H1 (cell line): ENCODE measurements at regions not wholly inside any gene's neighbourhood (a gene's known extent, or its start where the extent isn't known, plus 50 kb on each side); places are given as distances from the start of the nearest gene placed in this dataset.

Experiments used
- CTCF ChIA-PET: fragments of 300-600 bp; sonication (Branson Sonifier 250); formaldehyde crosslinking; loops from one replicate; lab custom pipeline; 2021; ENCODE audit not compliant: partially characterized antibody; lab: Charles Lee
- POLR2A ChIA-PET: fragments of 300-600 bp; sonication (Branson Sonifier 250); formaldehyde crosslinking; loops from one replicate; lab custom pipeline; 2021; ENCODE audit warnings: inconsistent platforms; ENCODE audit not compliant: partially characterized antibody; lab: Charles Lee
- DNase-seq, 2 experiments: peaks; one replicate each; pipeline versions ENCODE4 v3.0.0 to v3.0.0-alpha.2; 2010 to 2022; ENCODE audit warnings: low spot score in 2 of 2, low read depth in 1 of 2, mixed read lengths in 1 of 2
- FAIRE-seq: peaks from 2 replicates; lab custom pipeline; 2011; peaks lifted over from hg19 to GRCh38; lab: Jason Lieb, UNC
- H2AFZ ChIP-seq: 2 replicates; pipeline ENCODE4 v1.8.1; 2012; ENCODE audit warnings: low read length, inconsistent platforms
- H2AK5ac ChIP-seq: 2 replicates; pipeline ENCODE4 v1.6.1; 2013; ENCODE audit warnings: low read depth, low read length
- H2BK120ac ChIP-seq: replicated peaks from 2 replicates; pipeline ENCODE3; 2013; ENCODE audit warnings: low read depth, low read length, inconsistent platforms
- H2BK12ac ChIP-seq: 2 replicates; pipeline ENCODE4 v1.6.1; 2013; ENCODE audit warnings: low read depth, low read length
- H2BK15ac ChIP-seq: 2 replicates; pipeline ENCODE4 v1.6.1; 2013; ENCODE audit warnings: low read length
- H2BK20ac ChIP-seq: 2 replicates; pipeline ENCODE4 v1.6.1; 2013; ENCODE audit warnings: low read length
- H2BK5ac ChIP-seq: 2 replicates; pipeline ENCODE4 v1.6.1; 2013; ENCODE audit warnings: low read depth, low read length
- H3K14ac ChIP-seq: 2 replicates; pipeline ENCODE4 v1.6.1; 2013; ENCODE audit warnings: inconsistent platforms; ENCODE audit not compliant: insufficient read length
- H3K18ac ChIP-seq: 2 replicates; pipeline ENCODE4 v1.6.1; 2013; ENCODE audit warnings: low read length; ENCODE audit errors: extremely low read depth
- H3K23ac ChIP-seq: 2 replicates; pipeline ENCODE4 v1.6.1; 2013; ENCODE audit warnings: inconsistent platforms; ENCODE audit not compliant: insufficient read length
- H3K23me2 ChIP-seq: 2 replicates; pipeline ENCODE4 v1.6.1; 2013; ENCODE audit warnings: low read depth, low read length
- H3K27ac ChIP-seq: 2 replicates; pipeline ENCODE4 v1.6.1; 2011; ENCODE audit warnings: low read depth, low read length, inconsistent platforms
- H3K27me3 ChIP-seq, 4 experiments: replicated peaks in 1 of 4; 1 replicate in 1 of 4; 2 replicates in 3 of 4; pipeline versions ENCODE4 v1.6.1 to v1.8.1; 2011 to 2013; ENCODE audit warnings: low read length in 3 of 4, mild to moderate bottlenecking in 3 of 4, inconsistent platforms in 2 of 4, mixed read lengths in 2 of 4, moderate library complexity in 1 of 4; ENCODE audit not compliant: control insufficient read depth in 3 of 4, insufficient read depth in 3 of 4; ENCODE audit errors: extremely low read depth in 1 of 4
- H3K36me3 ChIP-seq, 4 experiments: 2 replicates each; pipeline versions ENCODE4 v1.6.1 to v1.8.1; 2011 to 2013; ENCODE audit warnings: mild to moderate bottlenecking in 4 of 4, low read length in 3 of 4, moderate library complexity in 2 of 4, control low read depth in 1 of 4, inconsistent platforms in 1 of 4; ENCODE audit not compliant: insufficient read depth in 4 of 4, control insufficient read depth in 2 of 4
- H3K4ac ChIP-seq: replicated peaks from 2 replicates; pipeline ENCODE3; 2013; ENCODE audit warnings: low read length, low read depth, mixed read lengths, inconsistent platforms; ENCODE audit not compliant: insufficient read length
- H3K4me1 ChIP-seq, 4 experiments: replicated peaks in 1 of 4; 1 replicate in 1 of 4; 2 replicates in 3 of 4; pipeline versions ENCODE4 v1.6.1 to v1.8.1; 2011 to 2013; ENCODE audit warnings: low read length in 3 of 4, inconsistent platforms in 2 of 4, mixed read lengths in 1 of 4; ENCODE audit not compliant: insufficient read depth in 4 of 4, control insufficient read depth in 3 of 4
- H3K4me2 ChIP-seq, 2 experiments: 2 replicates each; pipeline versions ENCODE4 v1.6.1 to v1.8.1; 2011 to 2013; ENCODE audit warnings: low read depth in 2 of 2, low read length in 2 of 2, control low read depth in 1 of 2, inconsistent platforms in 1 of 2, mild to moderate bottlenecking in 1 of 2; ENCODE audit not compliant: insufficient read depth in 1 of 2
- H3K4me3 ChIP-seq, 4 experiments: fragments of 200-600, 300-600 bp in 1 of 4; sonication (generic), shearing (Covaris generic), sonication (Bioruptor Twin) in 1 of 4; 2 replicates each; pipeline versions ENCODE4 v1.5.1 to v1.8.1; 2011 to 2016; ENCODE audit warnings: low read length in 4 of 4, low read depth in 3 of 4, control low read depth in 2 of 4, inconsistent platforms in 2 of 4, mild to moderate bottlenecking in 2 of 4, mixed read lengths in 1 of 4, moderate library complexity in 1 of 4; ENCODE audit not compliant: insufficient read depth in 2 of 4; ENCODE audit errors: extremely low read depth in 1 of 4
- H3K56ac ChIP-seq: replicated peaks from 2 replicates; pipeline ENCODE3; 2013; ENCODE audit warnings: low read depth, mild to moderate bottlenecking, mixed read lengths, low read length, inconsistent platforms; ENCODE audit not compliant: insufficient read length
- H3K79me1 ChIP-seq: 2 replicates; pipeline ENCODE4 v1.6.1; 2013; ENCODE audit warnings: low read depth, low read length, control low read depth
- H3K79me2 ChIP-seq, 2 experiments: 2 replicates each; pipeline versions ENCODE4 v1.6.1 to v1.8.1; 2012 to 2013; ENCODE audit warnings: low read length in 2 of 2, mild to moderate bottlenecking in 2 of 2, inconsistent platforms in 1 of 2; ENCODE audit not compliant: insufficient read depth in 2 of 2, control insufficient read depth in 1 of 2
- H3K9ac ChIP-seq, 4 experiments: replicated peaks in 1 of 4; 1 replicate in 1 of 4; 2 replicates in 3 of 4; pipeline versions ENCODE4 v1.6.1 to v1.8.1; 2011 to 2013; ENCODE audit warnings: low read depth in 3 of 4, low read length in 3 of 4, control low read depth in 2 of 4, mild to moderate bottlenecking in 2 of 4, moderate library complexity in 2 of 4, inconsistent platforms in 1 of 4; ENCODE audit errors: extremely low read depth in 1 of 4
- H3K9me3 ChIP-seq, 2 experiments: 2 replicates each; pipeline versions ENCODE4 v1.6.1 to v1.8.1; 2012 to 2013; ENCODE audit warnings: mild to moderate bottlenecking in 2 of 2, moderate library complexity in 2 of 2, control low read depth in 1 of 2, inconsistent platforms in 1 of 2, low read depth in 1 of 2, low read length in 1 of 2, mixed read lengths in 1 of 2; ENCODE audit not compliant: insufficient read depth in 2 of 2
- H4K20me1 ChIP-seq, 2 experiments: replicated peaks in 1 of 2; 2 replicates each; pipeline versions ENCODE3 to v1.8.1; 2011 to 2013; ENCODE audit warnings: inconsistent platforms in 2 of 2, low read length in 2 of 2, mild to moderate bottlenecking in 1 of 2; ENCODE audit not compliant: insufficient read depth in 2 of 2, control insufficient read depth in 1 of 2
- H4K5ac ChIP-seq: 2 replicates; pipeline ENCODE4 v1.6.1; 2013; ENCODE audit warnings: low read length, low read depth, mixed read lengths, inconsistent platforms; ENCODE audit not compliant: insufficient read length
- H4K8ac ChIP-seq: 2 replicates; pipeline ENCODE4 v1.8.0; 2013; ENCODE audit warnings: mild to moderate bottlenecking, moderate library complexity, low read length, inconsistent platforms; ENCODE audit not compliant: insufficient read depth; ENCODE audit errors: extremely low read depth
- H4K91ac ChIP-seq: replicated peaks from 2 replicates; pipeline ENCODE3; 2013; ENCODE audit warnings: low read length, mixed read lengths, inconsistent platforms; ENCODE audit not compliant: insufficient read length
- BCL11A ChIP-seq, 2 experiments: IDR thresholded peaks; one replicate each; pipeline ENCODE4 v1.6.1; 2011; ENCODE audit warnings: low read depth in 2 of 2, low read length in 2 of 2, mild to moderate bottlenecking in 2 of 2
- CREB1 ChIP-seq: IDR thresholded peaks from 2 replicates; pipeline ENCODE4 v1.6.1; 2012; ENCODE audit warnings: inconsistent platforms
- HDAC2 ChIP-seq, 2 experiments: fragments of 300-600 bp in 1 of 2; sonication (generic) in 1 of 2; IDR thresholded peaks; 2 replicates each; pipeline ENCODE4 v1.6.1; 2011 to 2012; ENCODE audit warnings: low read depth in 2 of 2, low read length in 2 of 2, mild to moderate bottlenecking in 2 of 2, moderate library complexity in 2 of 2, borderline replicate concordance in 1 of 2, inconsistent platforms in 1 of 2
- HDAC6 ChIP-seq: IDR thresholded peaks from one replicate; pipeline ENCODE4 v1.7.1; 2012; ENCODE audit warnings: low read depth, mild to moderate bottlenecking, inconsistent platforms, low read length, moderate library complexity
- RXRA ChIP-seq: IDR thresholded peaks from 2 replicates; pipeline ENCODE4 v1.6.1; 2011; ENCODE audit warnings: low read depth, mild to moderate bottlenecking, low read length, moderate library complexity; ENCODE audit not compliant: insufficient read depth
- SP4 ChIP-seq: IDR thresholded peaks from 2 replicates; pipeline ENCODE4 v1.6.1; 2012; ENCODE audit warnings: low read length, inconsistent platforms
- WGBS, 2 experiments: shearing (Covaris generic) in 1 of 2; methylation state at CpG; one replicate each; pipeline versions ENCODE4 v1.1.6 to v1.1.7; 2013 to 2015; ENCODE audit warnings: low lambda C conversion rate in 2 of 2, mixed read lengths in 2 of 2, inconsistent platforms in 1 of 2, low coverage in 1 of 2, missing lambda C conversion rate in 1 of 2; ENCODE audit not compliant: insufficient replicate concordance in 2 of 2, insufficient coverage in 1 of 2, insufficient read length in 1 of 2; ENCODE audit errors: extremely low coverage in 1 of 2, missing lambda C conversion rate in 1 of 2; 5-methylcytosine and 5-hydroxymethylcytosine counted together
- TF ChIP-seq, protein P1 (sequence below): IDR thresholded peaks from 2 replicates; pipeline ENCODE4 v1.6.1; 2011; ENCODE audit warnings: low read depth, mild to moderate bottlenecking, low read length; ENCODE audit not compliant: insufficient read depth
- TF ChIP-seq, protein P2 (sequence below), 3 experiments: IDR thresholded peaks; 1 replicate in 2 of 3; 2 replicates in 1 of 3; pipeline versions ENCODE4 v1.5.1 to v1.6.1; 2011; ENCODE audit warnings: low read length in 3 of 3, mild to moderate bottlenecking in 3 of 3, inconsistent platforms in 2 of 3, low read depth in 1 of 3, moderate library complexity in 1 of 3; ENCODE audit not compliant: insufficient read depth in 1 of 3; ENCODE audit errors: control extremely low read depth in 1 of 3

DNA sequence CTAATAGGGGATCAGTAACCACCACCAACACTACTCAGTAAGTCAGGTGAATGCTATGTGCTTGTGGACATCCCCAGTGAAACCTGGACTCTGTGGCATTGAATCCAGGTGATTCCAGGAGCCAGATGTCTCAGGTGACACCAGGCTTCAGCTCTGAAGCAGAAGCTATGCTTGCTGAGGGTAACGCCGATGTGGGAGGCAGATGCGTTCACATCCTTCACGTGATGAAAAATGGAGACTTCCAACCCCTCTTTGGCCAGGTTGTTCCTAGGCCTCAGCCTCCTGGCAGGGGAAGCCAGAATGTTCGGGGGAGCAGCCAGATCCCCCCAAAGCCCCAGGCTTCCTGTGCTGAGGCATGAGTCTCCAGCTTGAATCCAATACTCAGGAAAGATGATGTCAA, 209.8 kb upstream of the PDE10A start:
- no peak overlapping the region for H3K56ac ChIP-seq
- no peaks in the 10 kb centered on the region for H3K4me1 ChIP-seq
- H3K18ac ChIP-seq = no peak overlapping the region
- H3K4ac ChIP-seq = no peak overlapping the region
- no peak overlapping the region for H2BK5ac ChIP-seq
- no peak overlapping the region for H3K4me2 ChIP-seq
- H3K9ac ChIP-seq = no peak overlapping the region
- no peak overlapping the region for H4K8ac ChIP-seq
- H3K14ac ChIP-seq = no peak overlapping the region
- H3K23ac ChIP-seq = no peak overlapping the region
- 0 out of 2 replicates have a peak overlapping the region, but pooled peaks have one; percentile 40 for H2AFZ ChIP-seq
- POLR2A ChIA-PET = no interaction called here
- H3K27ac ChIP-seq = no peak overlapping the region
- no peak overlapping the region for H2BK15ac ChIP-seq
- H3K79me1 ChIP-seq = no peaks in the 10 kb centered on the region
- H3K23me2 ChIP-seq = no peaks in the 10 kb centered on the region
- H4K5ac ChIP-seq = no peak overlapping the region
- CTCF ChIA-PET = interaction anchor here (1.2 to 3.2 kb wide), 4 partner anchors 11 to 102 kb away, joined by 3 to 19 read pairs (median 4); no protein-coding TSS in a partner anchor
- H3K79me2 ChIP-seq = no peaks in the 10 kb centered on the region
- H3K9me3 ChIP-seq = peaks cover 0 to 3% of the 10 kb centered on the region in 2 experiments; a peak in 1 of 4 replicates
- no peak overlapping the region for H3K4me3 ChIP-seq
- H3K36me3 ChIP-seq = no peaks in the 10 kb centered on the region
- FAIRE-seq (no peak), DNase-seq (no peak)
- no peak overlapping the region for H2BK120ac ChIP-seq
- H2AK5ac ChIP-seq = no peak overlapping the region
- 93% methylated on average over 5 of the region's 5 CpGs; no CpG with 5 or more reads in 1 of the 2 experiments for WGBS, 2 experiments
- H4K20me1 ChIP-seq = no peaks in the 10 kb centered on the region
- no peaks in the 10 kb centered on the region; a peak in 1 of 7 replicates for H3K27me3 ChIP-seq
- no peak overlapping the region for H4K91ac ChIP-seq
- no peak overlapping the region for H2BK20ac ChIP-seq
- TF ChIP-seq, protein P1, sequence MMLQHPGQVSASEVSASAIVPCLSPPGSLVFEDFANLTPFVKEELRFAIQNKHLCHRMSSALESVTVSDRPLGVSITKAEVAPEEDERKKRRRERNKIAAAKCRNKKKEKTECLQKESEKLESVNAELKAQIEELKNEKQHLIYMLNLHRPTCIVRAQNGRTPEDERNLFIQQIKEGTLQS = no peak
- no peak for TF ChIP-seq RXRA
- TF ChIP-seq BCL11A (IDR thresholded peaks at IDR 0.05; ENCODE audit: low read depth in 2 of 2, low read length in 2 of 2) = no peak
- no peak for TF ChIP-seq HDAC6
- TF ChIP-seq HDAC2 (IDR thresholded peaks at IDR 0.05; ENCODE audit: borderline replicate concordance in 1 of 2, low read depth in 2 of 2, low read length in 2 of 2) = no peak
- TF ChIP-seq, protein P2, sequence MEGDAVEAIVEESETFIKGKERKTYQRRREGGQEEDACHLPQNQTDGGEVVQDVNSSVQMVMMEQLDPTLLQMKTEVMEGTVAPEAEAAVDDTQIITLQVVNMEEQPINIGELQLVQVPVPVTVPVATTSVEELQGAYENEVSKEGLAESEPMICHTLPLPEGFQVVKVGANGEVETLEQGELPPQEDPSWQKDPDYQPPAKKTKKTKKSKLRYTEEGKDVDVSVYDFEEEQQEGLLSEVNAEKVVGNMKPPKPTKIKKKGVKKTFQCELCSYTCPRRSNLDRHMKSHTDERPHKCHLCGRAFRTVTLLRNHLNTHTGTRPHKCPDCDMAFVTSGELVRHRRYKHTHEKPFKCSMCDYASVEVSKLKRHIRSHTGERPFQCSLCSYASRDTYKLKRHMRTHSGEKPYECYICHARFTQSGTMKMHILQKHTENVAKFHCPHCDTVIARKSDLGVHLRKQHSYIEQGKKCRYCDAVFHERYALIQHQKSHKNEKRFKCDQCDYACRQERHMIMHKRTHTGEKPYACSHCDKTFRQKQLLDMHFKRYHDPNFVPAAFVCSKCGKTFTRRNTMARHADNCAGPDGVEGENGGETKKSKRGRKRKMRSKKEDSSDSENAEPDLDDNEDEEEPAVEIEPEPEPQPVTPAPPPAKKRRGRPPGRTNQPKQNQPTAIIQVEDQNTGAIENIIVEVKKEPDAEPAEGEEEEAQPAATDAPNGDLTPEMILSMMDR (IDR thresholded peaks at IDR 0.05; ENCODE audit: control extremely low read depth in 1 of 3, insufficient read depth in 1 of 3, low read depth in 1 of 3, low read length in 3 of 3) = no peak
- no peak for TF ChIP-seq CREB1
- no peak for TF ChIP-seq SP4
- H2BK12ac ChIP-seq = no peak overlapping the region
